ENCODE measurements at regions not wholly inside any gene's neighbourhood (a gene's known extent, or its start where the extent isn't known, plus 50 kb on each side); places are given as distances from the start of the nearest gene placed in this dataset.
A peak's percentile ranks its signal among the peaks of the same experiment; 100 is the strongest.
"Not testable (repeated sequence)": the region's sequence is repeated elsewhere in the genome, so short reads cannot be mapped to it uniquely, and the experiment has no call there.

- peak; percentile 55 for DNase-seq
Observed at GRCh38 chr4:18689308-18690115, 668.0 kb upstream of the LCORL start.

- not testable (repeated sequence) for DNase-seq
Observed at GRCh38 chr4:18688351-18688750, 666.8 kb upstream of the LCORL start.

- DNase-seq: no peak
Observed at GRCh38 chr4:18686338-18687037, 664.9 kb upstream of the LCORL start.

DNA sequence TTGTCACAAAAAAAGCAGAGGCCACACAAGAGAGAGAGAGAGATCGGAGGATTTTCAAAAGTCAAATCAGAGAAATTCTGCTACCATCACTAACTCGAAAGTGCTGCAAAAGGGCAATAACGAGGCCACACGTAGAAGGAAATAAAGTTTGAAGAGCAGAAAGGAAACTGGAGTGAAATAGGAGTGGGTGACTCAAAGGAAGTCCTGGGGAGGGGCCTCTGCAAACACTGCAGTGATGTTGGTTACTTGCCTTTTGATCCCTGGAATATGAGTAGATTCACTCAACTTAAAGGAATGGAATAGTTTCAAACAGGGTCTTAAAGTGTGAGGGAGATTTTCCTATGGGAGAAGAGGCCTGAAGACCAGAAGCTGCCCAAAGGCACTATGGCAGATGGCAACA is 663.4 kb upstream of the LCORL start:
- DNase-seq: peak; percentile 13

DNA sequence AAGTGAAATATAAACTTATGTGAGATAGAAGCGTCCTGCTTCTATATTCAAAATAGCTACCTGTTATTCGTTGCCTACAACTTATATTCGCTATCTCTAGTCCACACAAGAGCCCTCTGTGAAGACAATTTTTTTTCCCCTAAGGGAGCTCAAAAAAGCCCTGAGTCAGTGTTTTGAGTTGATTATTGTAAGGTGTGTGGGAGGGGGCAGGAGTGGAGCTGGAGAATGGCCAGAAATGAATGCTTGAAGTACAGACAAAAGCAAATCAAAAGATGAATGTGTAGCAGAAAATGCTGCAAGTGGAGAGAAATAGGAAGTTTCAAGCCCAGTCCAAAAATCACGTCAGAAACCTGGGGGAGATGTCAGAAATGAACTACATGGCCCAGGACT is 655.0 kb upstream of the LCORL start:
- no peak for DNase-seq

DNA sequence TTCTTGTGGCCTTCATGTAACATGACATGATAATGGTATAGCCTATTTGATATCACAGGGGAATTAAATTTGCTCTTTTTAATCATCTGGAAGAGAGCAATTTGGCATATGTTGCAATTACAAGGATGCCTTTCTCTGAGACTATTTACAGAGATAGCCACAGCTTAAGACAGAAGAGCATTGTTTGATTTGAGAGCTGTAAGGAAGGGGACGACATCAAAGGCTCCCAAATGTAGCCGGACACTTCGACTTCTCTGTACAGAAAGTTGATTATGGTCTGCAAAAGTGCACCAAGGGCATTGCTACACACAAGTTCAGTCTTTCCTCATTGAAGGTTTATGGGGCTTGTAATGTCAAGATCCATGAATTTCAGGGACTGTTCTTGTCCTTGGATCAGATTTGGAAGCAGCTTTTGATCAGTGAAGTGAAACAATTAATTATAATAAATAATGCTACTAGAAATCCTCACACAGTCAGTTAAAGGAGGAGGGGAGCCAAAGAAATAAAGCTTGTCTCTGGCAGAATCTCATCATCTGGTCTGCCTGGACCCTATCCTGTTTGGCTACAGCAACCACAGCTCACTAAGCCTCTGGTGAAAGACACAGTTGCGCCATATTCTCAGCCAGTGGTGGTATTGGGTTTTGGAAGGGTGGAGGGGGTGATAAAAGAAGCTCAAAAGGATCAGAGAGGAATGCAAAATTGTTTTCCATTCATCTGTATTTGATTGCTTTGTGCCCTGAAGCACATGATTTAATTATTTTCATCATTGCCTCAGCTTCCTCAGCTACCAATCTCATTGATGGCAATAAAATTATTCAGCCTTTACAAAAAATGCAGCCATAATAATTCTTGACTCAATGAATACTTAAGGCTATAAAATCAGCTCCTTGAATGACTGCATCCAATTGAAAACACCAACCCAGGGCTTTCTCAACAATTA is 654.3 kb upstream of the LCORL start:
- DNase-seq: no peak

- DNase-seq: no peak
Observed at GRCh38 chr4:18670034-18670433, 648.5 kb upstream of the LCORL start.

GRCh38 chr4:18669390-18669789 is 647.8 kb upstream of the LCORL start:
- no peak for DNase-seq

GRCh38 chr4:18666322-18666721 is 644.8 kb upstream of the LCORL start:
- DNase-seq: no peak

DNA sequence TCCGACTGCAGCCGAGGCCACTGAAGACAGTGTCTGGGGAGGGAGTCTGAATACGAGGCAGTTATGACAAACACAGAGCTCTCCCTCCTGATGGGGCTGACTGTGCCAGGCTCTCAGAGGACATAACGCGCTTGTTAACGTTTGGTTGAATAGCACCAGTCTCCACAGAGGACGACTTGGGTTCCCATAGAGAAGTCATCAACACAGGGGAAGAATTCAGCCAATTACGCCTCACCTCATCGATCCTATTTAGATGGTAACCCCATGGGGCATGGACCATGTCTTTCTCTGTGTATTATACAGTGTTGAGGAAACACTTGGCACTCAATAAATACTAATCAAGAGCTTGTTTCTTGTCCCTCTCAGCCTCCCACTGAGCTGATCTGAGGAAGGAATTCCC is 642.6 kb upstream of the LCORL start:
- no peak for DNase-seq

DNA sequence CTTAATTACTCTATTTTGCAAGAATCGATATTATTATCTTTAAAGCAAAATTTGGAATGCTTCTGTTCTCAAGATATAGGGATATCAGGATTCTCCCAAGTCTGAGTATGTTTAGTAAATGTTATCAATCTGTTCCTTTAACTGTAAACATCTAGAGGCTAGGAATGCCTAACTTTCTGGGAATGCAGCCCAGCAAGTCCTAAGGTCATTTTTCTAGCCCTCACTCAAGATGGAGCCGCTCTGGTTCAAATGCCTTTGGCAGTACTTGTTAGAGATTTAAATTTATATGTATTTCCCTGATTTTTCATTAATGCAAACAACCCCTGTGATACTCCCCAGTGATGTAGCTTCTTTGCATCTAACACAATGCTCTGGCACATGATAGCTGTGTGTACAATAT is 623.8 kb upstream of the LCORL start:
- DNase-seq: no peak

DNA sequence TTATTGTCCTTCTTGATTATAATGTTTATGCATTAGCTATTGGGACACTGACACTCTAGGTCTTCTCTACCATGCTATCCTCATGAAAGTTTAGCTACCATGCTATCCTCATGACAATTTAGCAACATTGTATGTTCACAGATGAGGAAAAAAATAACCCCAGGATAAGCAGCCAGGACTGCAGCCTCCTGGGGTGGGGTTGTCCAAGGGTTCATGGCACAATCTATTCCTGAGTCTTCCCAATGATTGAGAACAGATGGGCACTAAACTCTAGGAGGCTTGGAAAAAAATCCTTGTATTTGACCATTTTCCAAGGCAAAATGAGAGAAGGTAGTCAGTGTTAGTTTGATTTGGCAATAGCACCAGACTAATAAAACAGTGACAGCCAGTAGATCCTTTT is 619.8 kb upstream of the LCORL start:
- DNase-seq: no peak

DNA sequence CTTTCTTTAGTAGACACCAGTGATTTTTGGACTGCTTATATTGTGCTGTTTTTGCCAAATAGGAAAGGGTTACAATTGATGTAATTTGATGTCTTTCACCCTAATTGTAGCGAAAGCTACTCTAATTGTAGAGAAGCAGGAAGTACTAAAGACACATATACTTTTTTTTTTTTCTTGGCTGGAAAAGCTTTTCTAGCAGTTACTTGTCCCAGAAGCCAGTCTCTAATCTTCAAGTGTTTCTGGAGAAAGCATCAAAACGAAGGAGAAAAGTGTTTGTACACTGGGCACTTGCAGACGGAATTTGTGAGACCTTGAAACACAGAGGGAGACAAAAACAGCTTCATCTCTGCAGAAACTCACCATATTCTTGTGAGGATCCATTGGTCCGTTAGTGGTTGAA is 616.5 kb upstream of the LCORL start:
- no peak for DNase-seq

- DNase-seq: no peak
Observed at GRCh38 chr4:18636001-18636585, 614.5 kb upstream of the LCORL start.

GRCh38 chr4:18635531-18635930 is 614.0 kb upstream of the LCORL start:
- no peak for DNase-seq

DNA sequence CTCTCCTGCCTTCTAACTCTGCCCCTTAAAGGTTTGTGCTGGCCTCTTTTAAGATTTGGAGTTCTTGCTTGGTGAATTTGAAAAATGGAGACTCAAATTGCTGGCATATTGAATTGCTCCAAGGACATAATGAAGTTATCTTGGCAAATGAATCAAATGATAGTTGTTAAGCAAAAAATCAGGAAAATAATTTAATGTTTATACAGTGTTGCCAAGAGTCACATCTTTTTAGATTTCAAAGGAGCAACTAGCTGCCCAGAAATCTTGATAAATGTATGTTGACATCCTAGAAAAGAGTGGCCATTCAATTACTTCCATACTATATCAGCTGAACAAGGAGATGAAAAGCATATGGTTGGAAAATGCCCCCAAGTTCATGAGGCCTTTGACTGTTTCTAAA is 610.0 kb upstream of the LCORL start:
- DNase-seq: no peak

- no peak for DNase-seq
Observed at GRCh38 chr4:18630218-18631110, 608.9 kb upstream of the LCORL start.

GRCh38 chr4:18627447-18628005 is 606.0 kb upstream of the LCORL start:
- no peak for DNase-seq

DNA sequence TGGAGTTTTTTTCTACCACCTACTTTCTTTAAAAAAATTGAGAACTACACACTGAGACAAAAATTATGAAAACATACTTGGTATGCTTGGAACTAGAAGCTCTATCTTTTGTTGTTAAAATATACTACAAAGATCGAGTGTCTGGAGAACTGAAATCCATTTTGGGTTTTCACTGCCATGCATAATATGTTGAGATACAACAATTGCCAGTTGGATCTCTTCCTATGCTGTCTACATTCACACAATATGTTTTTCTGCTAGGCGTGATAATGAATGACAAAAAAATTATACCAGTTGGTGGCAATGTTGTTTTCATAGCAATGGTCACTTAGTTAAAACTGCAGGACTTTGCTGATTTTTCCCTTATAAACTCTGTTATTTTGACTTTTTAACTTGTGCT is 605.4 kb upstream of the LCORL start:
- DNase-seq: no peak

- DNase-seq: no peak
Observed at GRCh38 chr4:18626366-18626765, 604.8 kb upstream of the LCORL start.

GRCh38 chr4:18621186-18621585 is 599.6 kb upstream of the LCORL start:
- DNase-seq: no peak

DNA sequence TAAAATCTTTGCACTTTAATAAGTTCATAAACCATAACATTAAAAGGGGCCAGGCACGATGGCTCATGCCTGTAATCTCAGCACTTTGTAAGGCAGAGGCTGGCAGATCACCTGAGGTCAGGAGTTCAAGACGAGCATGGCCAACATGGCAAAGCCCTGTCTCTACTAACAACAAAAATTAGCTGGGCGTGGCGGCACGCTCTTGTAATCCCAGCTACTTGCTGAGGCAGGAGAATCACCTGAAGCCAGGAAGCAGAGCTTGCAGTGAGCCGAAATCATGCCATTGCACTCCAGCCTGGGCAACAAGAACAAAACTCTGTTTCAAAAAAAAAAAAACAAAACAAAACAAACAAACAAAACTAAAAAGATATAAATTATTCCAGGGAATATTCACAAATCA is 595.2 kb upstream of the LCORL start:
- no peak for DNase-seq

All from fibroblast of skin of right biceps (primary cell).